GM18873 (cell line): ENCODE measurements at regions not wholly inside any gene's neighbourhood (a gene's known extent, or its start where the extent isn't known, plus 50 kb on each side); places are given as distances from the start of the nearest gene placed in this dataset.
"Not testable (repeated sequence)": the region's sequence is repeated elsewhere in the genome, so short reads cannot be mapped to it uniquely, and the experiment has no call there.

Experiments used
- ATAC-seq: cut with Tn5 transposase; IDR thresholded peaks from one replicate; pipeline ENCODE4 v1.9.1; 2021; ENCODE audit warnings: mild to moderate bottlenecking, moderate library complexity, moderate number of reproducible peaks; ENCODE audit not compliant: unreplicated experiment, low FRiP score

- no peak for ATAC-seq
Measured at GRCh38 chr12:68984796-68985573, 52.0 kb upstream of the CPM start.

GRCh38 chr12:68997526-68997925 lies 64.6 kb upstream of the CPM start:
- ATAC-seq: not testable (repeated sequence)

GRCh38 chr12:68998041-68998440 lies 65.1 kb upstream of the CPM start:
- no peak for ATAC-seq

GRCh38 chr12:69000074-69000473 lies 67.1 kb upstream of the CPM start:
- no peak for ATAC-seq

- no peak for ATAC-seq
Measured at GRCh38 chr12:69000540-69001243, 67.7 kb upstream of the CPM start.

- ATAC-seq: no peak
Measured at GRCh38 chr12:69001251-69001650, 68.3 kb upstream of the CPM start.

- ATAC-seq: no peak
Measured at GRCh38 chr12:69002969-69003368, 70.0 kb upstream of the CPM start.

GRCh38 chr12:69003991-69004390 lies 71.0 kb upstream of the CPM start:
- no peak for ATAC-seq

- no peak for ATAC-seq
Measured at GRCh38 chr12:69007101-69007854, 74.3 kb upstream of the CPM start.

GRCh38 chr12:69007855-69008351 lies 74.9 kb upstream of the CPM start:
- no peak for ATAC-seq

GRCh38 chr12:69008520-69008919 lies 75.5 kb upstream of the CPM start:
- no peak for ATAC-seq

GRCh38 chr12:69014047-69014446 lies 81.1 kb upstream of the CPM start:
- no peak for ATAC-seq

GRCh38 chr12:69015017-69015416 lies 82.0 kb upstream of the CPM start:
- ATAC-seq: no peak

GRCh38 chr12:69015831-69016230 lies 82.9 kb upstream of the CPM start:
- ATAC-seq: no peak

- ATAC-seq: no peak
Measured at GRCh38 chr12:69019082-69019481, 86.1 kb upstream of the CPM start.

GRCh38 chr12:69019910-69020309 lies 86.9 kb upstream of the CPM start:
- ATAC-seq: no peak

- no peak for ATAC-seq
Measured at GRCh38 chr12:69022674-69023073, 89.7 kb upstream of the CPM start.

- ATAC-seq: no peak
Measured at GRCh38 chr12:69023840-69024239, 90.9 kb upstream of the CPM start.

GRCh38 chr12:69024413-69024812 lies 91.4 kb upstream of the CPM start:
- ATAC-seq: no peak

GRCh38 chr12:69024907-69025306 lies 91.9 kb upstream of the CPM start:
- ATAC-seq: no peak

GRCh38 chr12:69026336-69026735 lies 93.4 kb upstream of the CPM start:
- no peak for ATAC-seq
